ENCODE measurements at regions not wholly inside any gene's neighbourhood (a gene's known extent, or its start where the extent isn't known, plus 50 kb on each side); places are given as distances from the start of the nearest gene placed in this dataset.
A peak's percentile ranks its signal among the peaks of the same experiment; 100 is the strongest.
"Not testable (repeated sequence)": the region's sequence is repeated elsewhere in the genome, so short reads cannot be mapped to it uniquely, and the experiment has no call there.

DNA sequence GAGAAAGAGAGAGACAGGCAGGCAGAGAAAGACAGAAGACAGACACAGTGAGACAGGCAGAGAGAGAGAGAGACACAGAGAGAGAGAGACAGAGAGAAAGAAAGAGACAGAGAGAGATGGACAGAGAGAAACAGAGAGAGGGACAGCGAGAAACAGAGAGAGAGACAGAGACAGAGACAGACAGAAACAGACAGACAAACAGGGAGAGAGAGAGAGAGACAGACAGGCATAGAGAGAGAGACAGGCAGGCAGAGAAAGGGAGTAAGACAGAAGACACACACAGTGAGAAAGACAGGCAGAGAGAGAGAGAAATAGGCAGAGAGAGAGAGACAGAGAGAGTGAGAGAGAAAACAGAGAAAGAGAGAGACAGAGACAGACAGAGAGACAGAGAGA lies 105.3 kb upstream of the ANKRD30BL start:
- no peak for TF ChIP-seq JUND (IDR thresholded peaks at IDR 0.05; ENCODE audit: low read depth)
- in situ Hi-C loops (cut with HindIII; ENCODE audit: low pct_unique_long_range_greater_than_20kb, low sequenced_read_pairs), result no loop called here
- no peak for DNase-seq (ENCODE audit: low read depth in 1 of 2, low spot score in 1 of 2)

- in situ Hi-C loops (cut with HindIII; ENCODE audit: low pct_unique_long_range_greater_than_20kb, low sequenced_read_pairs); DNase-seq (ENCODE audit: low read depth in 1 of 2, low spot score in 1 of 2): not testable (repeated sequence)
Observed at GRCh38 chr2:132267498-132268283, 105.9 kb upstream of the ANKRD30BL start.

GRCh38 chr2:132268284-132268976 lies 106.7 kb upstream of the ANKRD30BL start:
- peak; percentile 25 to 95 for DNase-seq (ENCODE audit: low read depth in 1 of 2, low spot score in 1 of 2)
- in situ Hi-C loops (cut with HindIII; ENCODE audit: low pct_unique_long_range_greater_than_20kb, low sequenced_read_pairs), result not testable (repeated sequence)

GRCh38 chr2:132268977-132269523 lies 107.3 kb upstream of the ANKRD30BL start:
- no peak for DNase-seq (ENCODE audit: low read depth in 1 of 2, low spot score in 1 of 2)
- no peak for TF ChIP-seq JUND (IDR thresholded peaks at IDR 0.05; ENCODE audit: low read depth)
- in situ Hi-C loops (cut with HindIII; ENCODE audit: low pct_unique_long_range_greater_than_20kb, low sequenced_read_pairs), result no loop called here

GRCh38 chr2:132270255-132270654 lies 108.5 kb upstream of the ANKRD30BL start:
- in situ Hi-C loops (cut with HindIII; ENCODE audit: low pct_unique_long_range_greater_than_20kb, low sequenced_read_pairs), result no loop called here
- no peak for DNase-seq (ENCODE audit: low read depth in 1 of 2, low spot score in 1 of 2)
- no peak for TF ChIP-seq JUND (IDR thresholded peaks at IDR 0.05; ENCODE audit: low read depth)

DNA sequence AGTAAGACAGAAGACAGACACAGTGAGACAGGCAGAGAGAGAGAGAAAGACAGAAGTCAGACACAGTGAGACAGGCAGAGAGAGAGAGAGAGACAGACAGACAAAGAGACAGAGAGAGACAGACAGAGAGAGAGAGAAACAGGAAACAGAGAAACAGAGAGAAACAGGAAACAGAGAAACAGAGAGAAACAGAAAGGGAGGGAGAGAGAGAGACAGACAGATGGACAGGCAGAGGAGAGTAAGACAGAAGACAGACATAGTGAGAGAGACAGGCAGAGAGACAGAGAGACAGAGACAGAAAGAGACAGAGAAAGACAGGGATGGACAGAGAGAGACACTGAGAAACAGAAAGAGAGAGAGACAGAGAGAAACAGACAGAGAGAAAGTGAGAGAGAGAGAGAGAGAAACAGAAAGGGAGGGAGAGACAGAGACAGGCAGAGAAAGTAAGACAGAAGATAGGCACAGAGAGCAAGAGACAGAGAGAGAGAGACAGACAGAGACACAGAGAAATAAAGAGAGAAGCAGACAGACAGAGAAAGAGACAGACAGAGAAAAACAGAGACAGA lies 109.3 kb upstream of the ANKRD30BL start:
- no peak for DNase-seq (ENCODE audit: low read depth in 1 of 2, low spot score in 1 of 2)
- in situ Hi-C loops (cut with HindIII; ENCODE audit: low pct_unique_long_range_greater_than_20kb, low sequenced_read_pairs), result no loop called here
- TF ChIP-seq JUND (IDR thresholded peaks at IDR 0.05; ENCODE audit: low read depth), result no peak

GRCh38 chr2:132271794-132272193 lies 110.0 kb upstream of the ANKRD30BL start:
- in situ Hi-C loops (cut with HindIII; ENCODE audit: low pct_unique_long_range_greater_than_20kb, low sequenced_read_pairs); DNase-seq (ENCODE audit: low read depth in 1 of 2, low spot score in 1 of 2): not testable (repeated sequence)

GRCh38 chr2:132272713-132273112 lies 111.0 kb upstream of the ANKRD30BL start:
- in situ Hi-C loops (cut with HindIII; ENCODE audit: low pct_unique_long_range_greater_than_20kb, low sequenced_read_pairs), result no loop called here
- no peak for TF ChIP-seq JUND (IDR thresholded peaks at IDR 0.05; ENCODE audit: low read depth)
- no peak for DNase-seq (ENCODE audit: low read depth in 1 of 2, low spot score in 1 of 2)

DNA sequence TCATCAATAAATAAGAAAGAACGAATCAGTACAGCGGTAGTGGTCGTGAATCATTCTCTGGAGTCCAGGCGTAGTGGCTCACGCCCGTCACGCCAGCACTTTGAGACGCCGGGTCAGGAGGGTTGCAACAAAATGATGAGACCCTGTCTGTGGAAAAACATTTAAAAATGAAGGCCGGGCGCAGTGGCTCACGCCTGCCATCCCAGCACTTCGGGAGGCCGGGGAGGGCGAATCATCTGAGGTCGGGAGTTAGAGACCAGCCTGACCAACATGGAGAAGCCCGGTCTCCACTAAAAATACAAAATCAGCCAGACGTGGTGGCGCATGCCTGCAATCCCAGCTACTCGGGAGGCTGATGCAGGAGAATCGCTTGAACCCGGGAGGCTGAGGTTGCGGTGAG lies 111.8 kb upstream of the ANKRD30BL start:
- DNase-seq (ENCODE audit: low read depth in 1 of 2, low spot score in 1 of 2); in situ Hi-C loops (cut with HindIII; ENCODE audit: low pct_unique_long_range_greater_than_20kb, low sequenced_read_pairs): not testable (repeated sequence)

GRCh38 chr2:132274000-132274399 lies 112.2 kb upstream of the ANKRD30BL start:
- in situ Hi-C loops (cut with HindIII; ENCODE audit: low pct_unique_long_range_greater_than_20kb, low sequenced_read_pairs), result no loop called here
- TF ChIP-seq JUND (IDR thresholded peaks at IDR 0.05; ENCODE audit: low read depth), result no peak
- no peak for DNase-seq (ENCODE audit: low read depth in 1 of 2, low spot score in 1 of 2)

DNA sequence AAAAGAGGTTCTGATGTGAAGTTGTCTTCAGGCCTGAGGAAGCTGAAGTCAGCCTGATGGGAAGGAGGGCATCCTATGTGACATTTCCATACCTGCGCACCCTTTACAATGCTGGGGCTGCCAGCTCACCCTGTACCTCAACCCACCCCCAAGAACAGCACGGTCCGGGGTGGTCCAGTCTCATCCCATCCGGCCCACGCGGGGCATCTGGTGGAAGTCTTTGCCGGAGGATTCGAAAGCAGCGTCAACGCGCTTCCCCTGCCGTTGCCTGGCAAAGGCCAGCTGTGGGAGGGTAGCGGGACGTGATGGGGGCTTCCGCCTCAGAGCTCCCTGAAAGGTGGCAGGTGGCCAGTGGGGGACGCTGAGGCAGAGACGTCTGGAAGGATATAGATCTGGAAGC lies 113.6 kb upstream of the ANKRD30BL start:
- TF ChIP-seq JUND (IDR thresholded peaks at IDR 0.05; ENCODE audit: low read depth), result no peak
- DNase-seq (ENCODE audit: low read depth in 1 of 2, low spot score in 1 of 2), result no peak
- in situ Hi-C loops (cut with HindIII; ENCODE audit: low pct_unique_long_range_greater_than_20kb, low sequenced_read_pairs), result no loop called here

DNA sequence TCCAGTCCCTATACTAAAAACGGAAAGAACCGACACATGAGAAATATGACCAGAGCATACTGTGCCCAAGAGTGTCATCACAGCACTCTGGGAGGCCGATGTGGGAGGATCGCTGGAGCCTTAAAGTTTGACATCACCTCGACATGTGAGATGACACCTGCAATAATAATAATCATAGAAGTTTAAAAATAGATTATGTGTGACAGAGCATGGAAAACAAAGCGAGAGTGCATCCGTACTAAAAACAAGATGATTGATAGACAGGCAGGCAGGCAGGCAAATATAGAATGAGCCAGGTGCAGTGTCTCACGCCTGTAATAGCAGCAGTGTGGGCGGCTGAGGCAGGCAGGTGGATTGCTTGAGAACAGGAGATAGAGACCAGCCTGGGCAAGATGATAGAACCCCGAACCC lies 114.8 kb upstream of the ANKRD30BL start:
- in situ Hi-C loops (cut with HindIII; ENCODE audit: low pct_unique_long_range_greater_than_20kb, low sequenced_read_pairs), result no loop called here
- DNase-seq (ENCODE audit: low read depth in 1 of 2, low spot score in 1 of 2), result no peak
- no peak for TF ChIP-seq JUND (IDR thresholded peaks at IDR 0.05; ENCODE audit: low read depth)

DNA sequence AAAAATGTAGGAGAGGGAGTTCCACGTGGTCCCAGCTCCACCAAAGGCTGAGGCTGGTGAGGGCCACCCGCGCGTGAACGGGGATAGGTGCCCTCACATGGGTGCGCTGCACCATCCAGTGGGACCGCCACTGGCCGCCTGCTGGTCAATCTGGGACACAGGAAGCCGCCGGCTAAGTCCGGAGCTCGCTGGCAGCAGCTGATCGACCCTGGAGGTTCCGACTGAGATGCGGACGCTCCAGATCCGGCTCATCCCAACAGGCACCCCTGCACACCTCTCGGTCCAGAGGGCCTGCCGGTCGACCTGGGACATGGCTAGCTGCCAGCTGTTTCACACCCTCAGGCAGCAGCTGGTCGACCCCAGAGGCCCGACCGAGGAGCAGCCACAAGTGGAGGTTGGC lies 116.5 kb upstream of the ANKRD30BL start:
- no peak for DNase-seq (ENCODE audit: low read depth in 1 of 2, low spot score in 1 of 2)
- in situ Hi-C loops (cut with HindIII; ENCODE audit: low pct_unique_long_range_greater_than_20kb, low sequenced_read_pairs), result no loop called here
- no peak for TF ChIP-seq JUND (IDR thresholded peaks at IDR 0.05; ENCODE audit: low read depth)
